HEK293 (cell line): ENCODE measurements at regions not wholly inside any gene's neighbourhood (a gene's known extent, or its start where the extent isn't known, plus 50 kb on each side); places are given as distances from the start of the nearest gene placed in this dataset.

Source experiments
- CTCF ChIA-PET: fragments of 350-600 bp; formaldehyde crosslinking; extraction: SDS; loops from one replicate; lab custom pipeline; 2021; ENCODE audit warnings: antibody characterized with exemption; lab: Yijun Ruan, JAX
- POLR2A ChIA-PET: fragments of 300-600 bp; formaldehyde crosslinking; extraction: SDS; loops from one replicate; lab custom pipeline; 2020; ENCODE audit warnings: antibody characterized with exemption, inconsistent platforms; lab: Yijun Ruan, JAX
- H3K27ac ChIP-seq: fragments of 200-500 bp; sonication (Bioruptor generic); 2 replicates; pipeline ENCODE4 v1.5.1; 2014; ENCODE audit warnings: low read depth, low read length, control low read depth, inconsistent platforms; ENCODE audit errors: extremely low read depth
- H3K36me3 ChIP-seq, 2 experiments: fragments of 200-500 bp in 1 of 2; sonication (Bioruptor generic) in 1 of 2; 1 replicate in 1 of 2; 2 replicates in 1 of 2; pipeline ENCODE4 v1.5.1; 2014 to 2017; ENCODE audit warnings: inconsistent platforms in 2 of 2, low read length in 2 of 2; ENCODE audit not compliant: control insufficient read depth in 2 of 2, insufficient read depth in 1 of 2
- H3K4me1 ChIP-seq: fragments of 200-500 bp; sonication (Bioruptor generic); 2 replicates; pipeline ENCODE4 v1.5.1; 2014; ENCODE audit warnings: mild to moderate bottlenecking, low read length, inconsistent platforms; ENCODE audit not compliant: control insufficient read depth, insufficient read depth
- H3K4me3 ChIP-seq: 2 replicates; pipeline ENCODE4 v1.5.1; 2011; ENCODE audit warnings: low read depth, mild to moderate bottlenecking, control low read depth, low read length, moderate library complexity
- H3K9me3 ChIP-seq: fragments of 200-500 bp; sonication (Bioruptor generic); 2 replicates; pipeline ENCODE4 v1.5.1; 2014; ENCODE audit warnings: low read depth, low read length, inconsistent platforms; ENCODE audit not compliant: control insufficient read depth, insufficient read depth
- KLF10 ChIP-seq: fragments of 450-650 bp; IDR thresholded peaks from 2 replicates; pipeline ENCODE4 v1.5.1; 2018; ENCODE audit warnings: missing biosample characterization, mild to moderate bottlenecking, missing genetic modification characterization
- PRDM2 ChIP-seq: fragments of 450-650 bp; formaldehyde crosslinking; IDR thresholded peaks from 2 replicates; pipeline ENCODE4 v1.5.1; 2016; ENCODE audit warnings: missing biosample characterization, missing genetic modification characterization, borderline replicate concordance
- TCF7L2 ChIP-seq: IDR thresholded peaks from 2 replicates; pipeline ENCODE4 v1.6.1; 2011; ENCODE audit warnings: low read depth, mild to moderate bottlenecking, inconsistent platforms, low read length, moderate library complexity, borderline replicate concordance
- ZEB2 ChIP-seq: fragments of 450-650 bp; formaldehyde crosslinking; IDR thresholded peaks from 2 replicates; pipeline ENCODE4 v1.5.1; 2016; ENCODE audit warnings: missing biosample characterization, missing genetic modification characterization
- ZFP41 ChIP-seq: fragments of 450-650 bp; formaldehyde crosslinking; IDR thresholded peaks from 2 replicates; pipeline ENCODE4 v1.5.1; 2016; ENCODE audit warnings: missing biosample characterization, missing genetic modification characterization, borderline replicate concordance
- ZFP69B ChIP-seq: fragments of 450-650 bp; formaldehyde crosslinking; IDR thresholded peaks from 2 replicates; pipeline ENCODE4 v1.5.1; 2016; ENCODE audit warnings: missing biosample characterization, missing genetic modification characterization
- ZNF121 ChIP-seq: fragments of 450-650 bp; formaldehyde crosslinking; IDR thresholded peaks from 2 replicates; pipeline ENCODE4 v1.5.1; 2016; ENCODE audit warnings: missing biosample characterization, missing genetic modification characterization
- ZNF155 ChIP-seq: fragments of 450-650 bp; formaldehyde crosslinking; IDR thresholded peaks from 2 replicates; pipeline ENCODE4 v1.5.1; 2016; ENCODE audit warnings: missing biosample characterization, missing genetic modification characterization
- ZNF18 ChIP-seq: fragments of 450-650 bp; formaldehyde crosslinking; IDR thresholded peaks from 2 replicates; pipeline ENCODE4 v1.5.1; 2016; ENCODE audit warnings: missing biosample characterization, missing genetic modification characterization
- ZNF274 ChIP-seq, 2 experiments: fragments of 200-500 bp in 1 of 2; fragments of 450-650 bp in 1 of 2; sonication (Bioruptor generic) in 1 of 2; formaldehyde crosslinking in 1 of 2; IDR thresholded peaks; 2 replicates each; pipeline versions ENCODE4 v1.5.1 to v1.6.1; 2014 to 2016; ENCODE audit warnings: borderline replicate concordance in 1 of 2, inconsistent platforms in 1 of 2, low read length in 1 of 2, missing biosample characterization in 1 of 2, missing genetic modification characterization in 1 of 2
- ZNF37A ChIP-seq: fragments of 450-650 bp; IDR thresholded peaks from 2 replicates; pipeline ENCODE4 v1.5.1; 2018; ENCODE audit warnings: missing biosample characterization, missing genetic modification characterization
- ZNF48 ChIP-seq: fragments of 450-650 bp; formaldehyde crosslinking; IDR thresholded peaks from 2 replicates; pipeline ENCODE4 v1.5.1; 2016; ENCODE audit warnings: missing biosample characterization, missing genetic modification characterization
- ZNF621 ChIP-seq: fragments of 450-650 bp; formaldehyde crosslinking; IDR thresholded peaks from 2 replicates; pipeline ENCODE4 v1.5.1; 2017; ENCODE audit warnings: missing biosample characterization, missing genetic modification characterization
- TF ChIP-seq, protein P1 (sequence below): fragments of 450-650 bp; formaldehyde crosslinking; IDR thresholded peaks from 2 replicates; pipeline ENCODE4 v1.5.1; 2016; ENCODE audit warnings: missing biosample characterization, missing genetic modification characterization

DNA sequence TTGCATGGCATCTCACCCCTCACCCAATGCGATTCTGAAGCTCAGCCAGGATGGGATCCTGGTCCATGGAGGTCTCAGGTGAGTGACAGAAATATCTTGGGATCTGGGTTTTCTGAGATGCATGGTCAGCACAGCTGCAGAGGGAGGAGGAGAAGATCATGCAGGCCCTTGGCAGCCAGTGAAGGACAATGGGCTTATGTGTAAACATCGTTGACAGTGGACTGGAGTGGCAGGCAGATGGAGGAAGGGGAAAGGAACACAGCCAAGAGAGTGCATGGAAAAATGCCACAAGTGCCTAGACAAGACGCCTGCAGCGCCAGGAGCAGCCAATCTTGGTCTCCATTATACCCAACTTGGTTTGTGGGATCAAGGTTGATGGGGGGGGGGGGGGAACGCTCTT is 347.9 kb downstream of the MCTP2 start (continued):
- TF ChIP-seq ZEB2 (tag by site-specific recombination), result no peak
- TF ChIP-seq ZFP41 (tag by site-specific recombination), result no peak

DNA sequence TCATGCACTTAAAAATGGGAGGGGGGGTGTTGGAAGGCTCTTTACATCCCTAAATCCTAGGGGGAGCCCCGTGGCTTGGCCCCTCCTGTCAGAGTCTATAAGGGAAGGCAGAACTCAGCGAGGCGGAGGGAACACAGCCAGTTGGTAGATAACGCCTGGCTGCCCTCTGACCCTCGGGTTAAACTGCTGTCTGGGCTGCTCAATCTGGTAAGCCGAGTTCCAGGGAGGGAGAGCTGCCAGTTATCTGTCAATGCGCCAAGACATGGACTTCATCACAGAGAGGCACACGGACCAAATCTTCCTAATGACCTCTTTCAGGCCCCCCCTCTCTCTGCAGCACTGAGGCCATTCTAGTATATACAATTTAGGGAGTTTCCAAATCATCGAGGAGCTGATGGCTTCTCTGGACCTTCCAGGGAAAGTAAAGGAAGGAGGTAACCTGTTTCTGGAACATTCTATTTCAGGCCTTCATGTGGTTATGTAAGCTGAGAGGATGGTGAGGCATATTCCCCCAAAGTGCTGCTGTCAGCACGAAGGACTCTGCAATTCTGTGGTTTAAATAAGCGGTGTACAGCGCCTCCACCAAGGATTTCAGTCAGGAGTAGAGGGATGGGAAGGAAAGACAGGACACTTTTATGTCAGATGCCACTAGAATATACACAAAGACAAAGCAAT is 349.0 kb downstream of the MCTP2 start:
- POLR2A ChIA-PET, result no interaction called here
- CTCF ChIA-PET, result interaction anchor here (0.6 to 1.9 kb wide), 4 partner anchors 9 to 169 kb away, joined by 3 to 8 read pairs (median 3); no protein-coding TSS in a partner anchor

GRCh38 chr15:94582368-94582767 is 351.0 kb downstream of the MCTP2 start:
- Histone ChIP-seq H3K27ac (no peak overlapping the region), H3K9me3 (no peaks in the 10 kb centered on the region), H3K4me3 (no peak overlapping the region), H3K36me3 (no peaks in the 10 kb centered on the region), H3K4me1 (no peaks in the 10 kb centered on the region)
- CTCF ChIA-PET, result interaction anchor here (0.6 to 3.1 kb wide), 21 partner anchors 10 to 1971 kb away, joined by 3 to 12 read pairs (median 4); no protein-coding TSS in a partner anchor
- POLR2A ChIA-PET, result no interaction called here
- TF ChIP-seq, protein P1, sequence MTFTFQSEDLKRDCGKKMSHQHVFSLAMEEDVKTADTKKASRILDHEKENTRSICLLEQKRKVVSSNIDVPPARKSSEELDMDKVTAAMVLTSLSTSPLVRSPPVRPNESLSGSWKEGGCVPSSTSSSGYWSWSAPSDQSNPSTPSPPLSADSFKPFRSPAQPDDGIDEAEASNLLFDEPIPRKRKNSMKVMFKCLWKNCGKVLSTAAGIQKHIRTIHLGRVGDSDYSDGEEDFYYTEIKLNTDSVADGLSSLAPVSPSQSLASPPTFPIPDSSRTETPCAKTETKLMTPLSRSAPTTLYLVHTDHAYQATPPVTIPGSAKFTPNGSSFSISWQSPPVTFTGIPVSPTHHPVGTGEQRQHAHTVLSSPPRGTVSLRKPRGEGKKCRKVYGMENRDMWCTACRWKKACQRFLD (tag by site-specific recombination), result no peak
- TF ChIP-seq ZNF18 (tag by site-specific recombination), result 0 out of 2 replicates have a peak, but pooled peaks have one; percentile 20
- no peak for TF ChIP-seq KLF10 (tag by site-specific recombination)
- TF ChIP-seq ZNF48 (tag by site-specific recombination), result no peak
- TF ChIP-seq ZNF37A, result no peak

More for the DNA sequence above, 349.0 kb downstream of the MCTP2 start:
- H3K4me3 ChIP-seq, result no peak overlapping the region
- TF ChIP-seq PRDM2 (tag by site-specific recombination), result no peak
- TF ChIP-seq TCF7L2, result no peak
- no peak for TF ChIP-seq ZNF155
- TF ChIP-seq ZNF274 (IDR thresholded peaks at IDR 0.05; ENCODE audit: low read length), result no peak
- TF ChIP-seq ZNF274 (tag by site-specific recombination; IDR thresholded peaks at IDR 0.05; ENCODE audit: borderline replicate concordance), result no peak
- no peak for TF ChIP-seq ZNF621 (tag by site-specific recombination)
- TF ChIP-seq ZNF121 (tag by site-specific recombination), result no peak
- no peak for TF ChIP-seq ZFP69B
- H3K9me3 ChIP-seq, result no peaks in the 10 kb centered on the region
- no peaks in the 10 kb centered on the region for H3K36me3 ChIP-seq
- H3K4me1 ChIP-seq, result no peaks in the 10 kb centered on the region
- H3K27ac ChIP-seq, result no peak overlapping the region
